Mononuclear cell (primary cell): ENCODE measurements at regions not wholly inside any gene's neighbourhood (a gene's known extent, or its start where the extent isn't known, plus 50 kb on each side); places are given as distances from the start of the nearest gene placed in this dataset.
"Not testable (repeated sequence)": the region's sequence is repeated elsewhere in the genome, so short reads cannot be mapped to it uniquely, and the experiment has no call there.

ENCODE experiments used
- H3K27me3 ChIP-seq: 2 replicates; pipeline ENCODE4 v1.6.0; 2011; ENCODE audit warnings: low read length, control low read depth; ENCODE audit not compliant: insufficient read depth
- H3K4me1 ChIP-seq: 2 replicates; pipeline ENCODE4 v1.5.1; 2011; ENCODE audit warnings: mild to moderate bottlenecking, low read length, control low read depth; ENCODE audit not compliant: insufficient read depth
- H3K4me3 ChIP-seq: 2 replicates; pipeline ENCODE4 v1.5.1; 2011; ENCODE audit warnings: mild to moderate bottlenecking, low read length, moderate library complexity
- H3K9me3 ChIP-seq: 2 replicates; pipeline ENCODE4 v1.5.1; 2011; ENCODE audit warnings: low read depth, mild to moderate bottlenecking, control low read depth, low read length

GRCh38 chr15:58323321-58323720 is 108.5 kb upstream of the LIPC start:
- H3K4me1 ChIP-seq, H3K27me3 ChIP-seq, H3K4me3 ChIP-seq, H3K9me3 ChIP-seq: not testable (repeated sequence)

GRCh38 chr15:58324533-58324932 is 107.3 kb upstream of the LIPC start:
- Histone ChIP-seq H3K4me1 (peaks cover 9% of the 10 kb centered on the region), H3K9me3 (no peaks in the 10 kb centered on the region), H3K4me3 (no peak overlapping the region), H3K27me3 (no peaks in the 10 kb centered on the region)

- peaks cover 43% of the 10 kb centered on the region for H3K4me1 ChIP-seq
- no peak overlapping the region for H3K4me3 ChIP-seq
- H3K27me3 ChIP-seq, result no peaks in the 10 kb centered on the region
- no peaks in the 10 kb centered on the region for H3K9me3 ChIP-seq
Observed at GRCh38 chr15:58327958-58328357, 103.8 kb upstream of the LIPC start.

- Histone ChIP-seq H3K27me3 (no peaks in the 10 kb centered on the region), H3K4me3 (no peak overlapping the region), H3K4me1 (peaks cover 53% of the 10 kb centered on the region), H3K9me3 (no peaks in the 10 kb centered on the region)
Observed at GRCh38 chr15:58329211-58329610, 102.6 kb upstream of the LIPC start.

GRCh38 chr15:58329781-58330671 is 101.8 kb upstream of the LIPC start:
- no peak overlapping the region for H3K4me3 ChIP-seq
- no peaks in the 10 kb centered on the region for H3K9me3 ChIP-seq
- H3K4me1 ChIP-seq, result peaks cover 49% of the 10 kb centered on the region
- H3K27me3 ChIP-seq, result no peaks in the 10 kb centered on the region

- Histone ChIP-seq H3K9me3 (no peaks in the 10 kb centered on the region), H3K4me1 (peaks cover 49% of the 10 kb centered on the region), H3K27me3 (no peaks in the 10 kb centered on the region), H3K4me3 (no peak overlapping the region)
Observed at GRCh38 chr15:58330741-58331559, 100.8 kb upstream of the LIPC start.

GRCh38 chr15:58331560-58331912 is 100.3 kb upstream of the LIPC start:
- no peaks in the 10 kb centered on the region for H3K9me3 ChIP-seq
- H3K4me1 ChIP-seq, result peaks cover 49% of the 10 kb centered on the region
- H3K27me3 ChIP-seq, result no peaks in the 10 kb centered on the region
- H3K4me3 ChIP-seq, result no peak overlapping the region

GRCh38 chr15:58331913-58332675 is 99.7 kb upstream of the LIPC start:
- Histone ChIP-seq H3K27me3 (no peaks in the 10 kb centered on the region), H3K4me3 (no peak overlapping the region), H3K9me3 (no peaks in the 10 kb centered on the region), H3K4me1 (peaks cover 49% of the 10 kb centered on the region)

- no peak overlapping the region for H3K4me3 ChIP-seq
- H3K27me3 ChIP-seq, result no peaks in the 10 kb centered on the region
- no peaks in the 10 kb centered on the region for H3K9me3 ChIP-seq
- peaks cover 49% of the 10 kb centered on the region for H3K4me1 ChIP-seq
Observed at GRCh38 chr15:58332676-58333400, 99.0 kb upstream of the LIPC start.

- Histone ChIP-seq H3K4me1 (peaks cover 41% of the 10 kb centered on the region), H3K4me3 (no peak overlapping the region), H3K27me3 (no peaks in the 10 kb centered on the region), H3K9me3 (no peaks in the 10 kb centered on the region)
Observed at GRCh38 chr15:58334803-58335202, 97.0 kb upstream of the LIPC start.

GRCh38 chr15:58336161-58336560 is 95.6 kb upstream of the LIPC start:
- H3K4me1 ChIP-seq, result peaks cover 28% of the 10 kb centered on the region
- H3K27me3 ChIP-seq, result no peaks in the 10 kb centered on the region
- H3K9me3 ChIP-seq, result no peaks in the 10 kb centered on the region

GRCh38 chr15:58340176-58340575 is 91.6 kb upstream of the LIPC start:
- Histone ChIP-seq H3K9me3 (no peaks in the 10 kb centered on the region), H3K27me3 (no peaks in the 10 kb centered on the region), H3K4me1 (no peaks in the 10 kb centered on the region), H3K4me3 (no peak overlapping the region)

More at GRCh38 chr15:58336161-58336560, 95.6 kb upstream of the LIPC start:
- H3K4me3 ChIP-seq, result no peak overlapping the region

- H3K9me3 ChIP-seq, result no peaks in the 10 kb centered on the region
- H3K27me3 ChIP-seq, result no peaks in the 10 kb centered on the region
- no peaks in the 10 kb centered on the region for H3K4me1 ChIP-seq
- no peak overlapping the region for H3K4me3 ChIP-seq
Observed at GRCh38 chr15:58342508-58342907, 89.3 kb upstream of the LIPC start.

- Histone ChIP-seq H3K9me3 (no peaks in the 10 kb centered on the region), H3K27me3 (no peaks in the 10 kb centered on the region), H3K4me3 (no peak overlapping the region), H3K4me1 (no peaks in the 10 kb centered on the region)
Observed at GRCh38 chr15:58344213-58345070, 87.3 kb upstream of the LIPC start.
